Sigmoid colon (tissue), 4 donors: ENCODE measurements at regions not wholly inside any gene's neighbourhood (a gene's known extent, or its start where the extent isn't known, plus 50 kb on each side); places are given as distances from the start of the nearest gene placed in this dataset.

Experiments used
- CTCF ChIP-seq, 4 experiments: fragments of 450-650 bp in 3 of 4; fragments of 200-600 bp in 1 of 4; IDR thresholded peaks; one replicate each; pipeline ENCODE4 v1.5.1; 2016 to 2019; ENCODE audit warnings: antibody characterized with exemption in 4 of 4, mild to moderate bottlenecking in 3 of 4, moderate library complexity in 2 of 4
- EP300 ChIP-seq, 4 donors: sonication (generic); formaldehyde crosslinking; IDR thresholded peaks; one replicate each; pipeline ENCODE4 v1.6.1; 2017; ENCODE audit warnings: antibody characterized with exemption in 4 of 4
- POLR2A ChIP-seq, 2 donors: fragments of 450-650 bp; IDR thresholded peaks; one replicate each; pipeline ENCODE4 v1.6.1; 2016; ENCODE audit warnings: antibody characterized with exemption in 2 of 2, mild to moderate bottlenecking in 2 of 2, moderate library complexity in 2 of 2

- TF ChIP-seq CTCF (IDR thresholded peaks at IDR 0.05) (no peak), EP300 (IDR thresholded peaks at IDR 0.05) (no peak), POLR2A (IDR thresholded peaks at IDR 0.05) (no peak)
These were observed 252.0 kb downstream of the SOX4 start for GRCh38 chr6:21845439-21846140.
